Superior temporal gyrus (tissue), 1 donor: ENCODE measurements at regions not wholly inside any gene's neighbourhood (a gene's known extent, or its start where the extent isn't known, plus 50 kb on each side); places are given as distances from the start of the nearest gene placed in this dataset.
"Not testable (repeated sequence)": the region's sequence is repeated elsewhere in the genome, so short reads cannot be mapped to it uniquely, and the experiment has no call there.

Experiments
- DNase-seq: peaks from one replicate; pipeline ENCODE4 v3.0.0-alpha.2; 2016; ENCODE audit errors: extremely low spot score

GRCh38 chr6:146938266-146938665 lies 266.0 kb upstream of the STXBP5 start:
- no peak for DNase-seq

- DNase-seq, result not testable (repeated sequence)
Measured at GRCh38 chr6:146939456-146939855, 264.8 kb upstream of the STXBP5 start.

GRCh38 chr6:146943664-146944063 lies 260.6 kb upstream of the STXBP5 start:
- DNase-seq, result no peak

- no peak for DNase-seq
Measured at GRCh38 chr6:146944077-146944476, 260.1 kb upstream of the STXBP5 start.

- no peak for DNase-seq
Measured at GRCh38 chr6:146944809-146945208, 259.4 kb upstream of the STXBP5 start.

GRCh38 chr6:146946559-146946958 lies 257.7 kb upstream of the STXBP5 start:
- no peak for DNase-seq

GRCh38 chr6:146948790-146949342 lies 255.4 kb upstream of the STXBP5 start:
- no peak for DNase-seq

- no peak for DNase-seq
Measured at GRCh38 chr6:146949425-146949824, 254.8 kb upstream of the STXBP5 start.

- no peak for DNase-seq
Measured at GRCh38 chr6:146950351-146950835, 253.8 kb upstream of the STXBP5 start.

GRCh38 chr6:146955570-146955969 lies 248.6 kb upstream of the STXBP5 start:
- DNase-seq, result no peak

- no peak for DNase-seq
Measured at GRCh38 chr6:146957181-146958093, 246.8 kb upstream of the STXBP5 start.

GRCh38 chr6:146961831-146962230 lies 242.4 kb upstream of the STXBP5 start:
- no peak for DNase-seq

GRCh38 chr6:146962329-146962728 lies 241.9 kb upstream of the STXBP5 start:
- DNase-seq, result no peak

- DNase-seq, result no peak
Measured at GRCh38 chr6:146965110-146965689, 239.0 kb upstream of the STXBP5 start.

- DNase-seq, result peak; percentile 56
Measured at GRCh38 chr6:146968041-146968760, 236.0 kb upstream of the STXBP5 start.

- no peak for DNase-seq
Measured at GRCh38 chr6:146972546-146972945, 231.7 kb upstream of the STXBP5 start.

GRCh38 chr6:146974351-146974750 lies 229.9 kb upstream of the STXBP5 start:
- DNase-seq, result no peak

GRCh38 chr6:146975093-146975492 lies 229.1 kb upstream of the STXBP5 start:
- no peak for DNase-seq

- DNase-seq, result no peak
Measured at GRCh38 chr6:146980900-146981329, 223.3 kb upstream of the STXBP5 start.

- DNase-seq, result no peak
Measured at GRCh38 chr6:146981981-146982380, 222.2 kb upstream of the STXBP5 start.

GRCh38 chr6:146984251-146984924 lies 219.8 kb upstream of the STXBP5 start:
- DNase-seq, result no peak
